Neural progenitor cell (in vitro differentiated cells): ENCODE measurements at regions not wholly inside any gene's neighbourhood (a gene's known extent, or its start where the extent isn't known, plus 50 kb on each side); places are given as distances from the start of the nearest gene placed in this dataset.

ENCODE experiments used
- DNase-seq: peaks from one replicate; pipeline ENCODE4 v3.0.0-alpha.2; 2016; ENCODE audit warnings: low spot score
- H2AFZ ChIP-seq: fragments of 200-600 bp; sonication (generic); replicated peaks from 2 replicates; pipeline ENCODE4 v1.6.1; 2016; ENCODE audit warnings: antibody characterized with exemption
- H3F3A ChIP-seq: fragments of 200-600 bp; sonication (generic); 2 replicates; pipeline ENCODE4 v1.6.1; 2016; ENCODE audit warnings: antibody characterized with exemption, low read depth
- H3K27ac ChIP-seq: fragments of 200-600 bp; sonication (generic); 2 replicates; pipeline ENCODE4 v1.5.1; 2016; ENCODE audit warnings: mild to moderate bottlenecking
- H3K27me3 ChIP-seq: fragments of 200-600 bp; sonication (generic); 2 replicates; pipeline ENCODE4 v1.6.1; 2016; ENCODE audit warnings: mild to moderate bottlenecking, moderate library complexity
- H3K36me3 ChIP-seq: fragments of 200-600 bp; sonication (generic); 2 replicates; pipeline ENCODE4 v1.5.1; 2016
- H3K4me1 ChIP-seq: fragments of 200-600 bp; sonication (generic); 2 replicates; pipeline ENCODE4 v1.6.1; 2016; ENCODE audit warnings: mixed run types
- H3K4me2 ChIP-seq: fragments of 200-600 bp; sonication (generic); 2 replicates; pipeline ENCODE4 v1.6.1; 2016
- H3K4me3 ChIP-seq: fragments of 200-600 bp; sonication (generic); 2 replicates; pipeline ENCODE4 v1.5.1; 2016
- H3K79me2 ChIP-seq: fragments of 200-600 bp; sonication (generic); 2 replicates; pipeline ENCODE4 v1.6.1; 2016; ENCODE audit warnings: low read depth
- H3K9ac ChIP-seq: fragments of 200-600 bp; sonication (generic); 2 replicates; pipeline ENCODE4 v1.6.1; 2016
- H3K9me3 ChIP-seq: fragments of 200-600 bp; sonication (generic); 2 replicates; pipeline ENCODE4 v1.5.1; 2016; ENCODE audit warnings: low read depth
- H4K20me1 ChIP-seq: fragments of 200-600 bp; sonication (generic); 2 replicates; pipeline ENCODE4 v1.6.1; 2016; ENCODE audit warnings: low read depth
- H3K27ac Mint-ChIP-seq: 3 replicates; pipeline ENCODE4 v1.8.0; 2021; ENCODE audit warnings: mixed read lengths
- H3K27me3 Mint-ChIP-seq: 2 replicates; pipeline ENCODE4 v1.8.0; 2022; ENCODE audit warnings: low read depth, mild to moderate bottlenecking, inconsistent platforms, moderate library complexity, mixed read lengths; ENCODE audit not compliant: insufficient read depth
- H3K36me3 Mint-ChIP-seq: 3 replicates; pipeline ENCODE4 v1.8.0; 2021; ENCODE audit warnings: mixed read lengths
- H3K4me1 Mint-ChIP-seq: 3 replicates; pipeline ENCODE4 v1.8.0; 2021; ENCODE audit warnings: mixed read lengths
- H3K4me3 Mint-ChIP-seq: 3 replicates; pipeline ENCODE4 v1.8.0; 2021; ENCODE audit warnings: mild to moderate bottlenecking, moderate library complexity, mixed read lengths
- H3K9me3 Mint-ChIP-seq: 3 replicates; pipeline ENCODE4 v1.8.0; 2020; ENCODE audit warnings: mixed read lengths
- CTCF ChIP-seq: fragments of 200-600 bp; sonication (generic); IDR thresholded peaks from 2 replicates; pipeline ENCODE4 v1.5.1; 2017; ENCODE audit warnings: antibody characterized with exemption, mild to moderate bottlenecking
- EZH2 ChIP-seq: fragments of 200-600 bp; sonication (generic); IDR thresholded peaks from 2 replicates; pipeline ENCODE4 v1.6.1; 2017; ENCODE audit warnings: antibody characterized with exemption, mild to moderate bottlenecking, moderate library complexity
- EZH2phosphoT487 ChIP-seq: fragments of 200-600 bp; sonication (generic); IDR thresholded peaks from 2 replicates; pipeline ENCODE4 v1.6.1; 2017; ENCODE audit warnings: antibody characterized with exemption

GRCh38 chr15:79208179-79208578 is 74.3 kb upstream of the ANKRD34C start:
- H3K27ac ChIP-seq = no peak overlapping the region
- no peak for DNase-seq
- peaks cover 15% of the 10 kb centered on the region for H3K4me1 ChIP-seq
- H3K9me3 ChIP-seq = no peaks in the 10 kb centered on the region
- H3F3A ChIP-seq = peaks cover 3% of the 10 kb centered on the region
- no peaks in the 10 kb centered on the region for H3K79me2 ChIP-seq
- no peaks in the 10 kb centered on the region for H3K36me3 Mint-ChIP-seq
- no peaks in the 10 kb centered on the region for H3K9me3 Mint-ChIP-seq
- peaks cover 16% of the 10 kb centered on the region for H3K27me3 ChIP-seq
- H3K36me3 ChIP-seq = no peaks in the 10 kb centered on the region
- H3K4me2 ChIP-seq = no peak overlapping the region
- H4K20me1 ChIP-seq = peaks cover 8% of the 10 kb centered on the region
- no peak for TF ChIP-seq CTCF
- no peak for TF ChIP-seq EZH2
- TF ChIP-seq EZH2phosphoT487 = no peak
- H3K4me1 Mint-ChIP-seq = peaks cover 43% of the 10 kb centered on the region
- no peak overlapping the region for H3K27ac Mint-ChIP-seq
- no peak overlapping the region for H3K4me3 ChIP-seq
- H3K27me3 Mint-ChIP-seq = peaks cover 12% of the 10 kb centered on the region
- no peak overlapping the region for H3K4me3 Mint-ChIP-seq
- H3K9ac ChIP-seq = no peak overlapping the region
- H2AFZ ChIP-seq = no peak overlapping the region

DNA sequence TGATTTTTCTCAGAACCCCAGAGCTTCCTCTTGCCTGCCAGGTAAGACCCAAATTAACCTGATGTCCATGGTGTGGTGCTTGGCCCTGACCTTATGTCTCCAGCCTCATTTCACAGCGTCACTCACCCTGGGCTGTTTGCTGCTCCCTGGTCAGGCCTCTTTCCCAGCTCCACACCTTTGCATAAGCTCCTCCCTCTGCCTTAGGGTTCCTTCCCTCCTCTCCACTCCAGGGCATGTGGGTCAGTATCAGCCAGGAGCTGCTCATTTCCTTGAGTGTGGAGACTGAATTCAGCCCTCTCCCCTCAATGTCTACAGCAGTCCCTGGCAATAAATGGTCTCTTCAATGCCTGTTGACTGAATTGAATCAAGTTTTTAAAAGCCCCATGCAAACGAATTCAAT is 75.6 kb upstream of the ANKRD34C start:
- Mint-ChIP-seq H3K27me3 (peaks cover 12% of the 10 kb centered on the region), H3K4me3 (no peak overlapping the region), H3K27ac (no peak overlapping the region), H3K9me3 (peaks cover 2% of the 10 kb centered on the region), H3K36me3 (no peaks in the 10 kb centered on the region), H3K4me1 (peaks cover 34% of the 10 kb centered on the region)
- no peak overlapping the region for H3K4me2 ChIP-seq
- no peak overlapping the region for H3K27ac ChIP-seq
- DNase-seq = no peak
- peaks cover 16% of the 10 kb centered on the region for H3K27me3 ChIP-seq
- H3K4me1 ChIP-seq = peaks cover 8% of the 10 kb centered on the region
- no peak for TF ChIP-seq EZH2
- TF ChIP-seq CTCF = no peak
- TF ChIP-seq EZH2phosphoT487 = no peak
- no peaks in the 10 kb centered on the region for H3K36me3 ChIP-seq
- no peak overlapping the region for H3K9ac ChIP-seq
- no peak overlapping the region for H3K4me3 ChIP-seq
- H3F3A ChIP-seq = no peaks in the 10 kb centered on the region
- no peaks in the 10 kb centered on the region for H3K79me2 ChIP-seq
- no peaks in the 10 kb centered on the region for H4K20me1 ChIP-seq
- no peak overlapping the region for H2AFZ ChIP-seq
- no peaks in the 10 kb centered on the region for H3K9me3 ChIP-seq

GRCh38 chr15:79204886-79205675 is 77.4 kb upstream of the ANKRD34C start:
- no peak for TF ChIP-seq CTCF
- no peak for TF ChIP-seq EZH2
- no peak overlapping the region for H3K9ac ChIP-seq
- H3K27me3 Mint-ChIP-seq = peaks cover 9% of the 10 kb centered on the region

More at GRCh38 chr15:79204886-79205675, 77.4 kb upstream of the ANKRD34C start:
- no peak overlapping the region for H3K4me3 ChIP-seq
- no peaks in the 10 kb centered on the region for H3F3A ChIP-seq
- H3K4me1 ChIP-seq = peaks cover 8% of the 10 kb centered on the region
- H3K79me2 ChIP-seq = no peaks in the 10 kb centered on the region
- Mint-ChIP-seq H3K4me3 (no peak overlapping the region), H3K4me1 (peaks cover 34% of the 10 kb centered on the region), H3K36me3 (no peaks in the 10 kb centered on the region), H3K9me3 (peaks cover 2% of the 10 kb centered on the region), H3K27ac (no peak overlapping the region)
- no peak for DNase-seq
- no peaks in the 10 kb centered on the region for H3K36me3 ChIP-seq
- H3K4me2 ChIP-seq = no peak overlapping the region
- no peaks in the 10 kb centered on the region for H3K9me3 ChIP-seq
- peaks cover 5% of the 10 kb centered on the region for H3K27me3 ChIP-seq
- no peaks in the 10 kb centered on the region for H4K20me1 ChIP-seq
- H2AFZ ChIP-seq = no peak overlapping the region
- H3K27ac ChIP-seq = no peak overlapping the region
